ENCODE measurements at regions not wholly inside any gene's neighbourhood (a gene's known extent, or its start where the extent isn't known, plus 50 kb on each side); places are given as distances from the start of the nearest gene placed in this dataset.
"Not testable (repeated sequence)": the region's sequence is repeated elsewhere in the genome, so short reads cannot be mapped to it uniquely, and the experiment has no call there.

GRCh38 chr19:30817965-30818567, 445.9 kb downstream of the ZNF536 start:
- no peak for DNase-seq (ENCODE audit: low read depth in 2 of 2)

DNA sequence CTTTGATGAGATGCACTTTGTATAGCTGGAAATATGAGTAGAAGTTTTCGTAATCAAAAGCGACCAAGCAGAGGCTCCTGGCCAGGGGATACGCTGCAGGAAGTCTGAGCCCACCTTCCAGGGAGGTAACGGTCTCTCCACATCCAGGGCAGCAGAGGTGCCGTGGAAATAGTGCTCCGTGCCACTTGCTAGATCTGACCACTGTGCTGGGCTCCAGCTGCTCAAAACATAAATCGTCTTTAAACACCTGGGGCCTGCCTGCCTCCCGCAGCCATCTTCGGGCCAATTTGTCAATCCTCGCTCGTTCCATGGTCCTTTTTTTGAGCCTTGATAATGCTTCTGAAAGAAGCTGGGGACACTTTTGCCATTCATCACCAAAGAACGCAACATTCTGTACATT, 445.0 kb downstream of the ZNF536 start:
- no peak for DNase-seq (ENCODE audit: low read depth in 2 of 2)

DNA sequence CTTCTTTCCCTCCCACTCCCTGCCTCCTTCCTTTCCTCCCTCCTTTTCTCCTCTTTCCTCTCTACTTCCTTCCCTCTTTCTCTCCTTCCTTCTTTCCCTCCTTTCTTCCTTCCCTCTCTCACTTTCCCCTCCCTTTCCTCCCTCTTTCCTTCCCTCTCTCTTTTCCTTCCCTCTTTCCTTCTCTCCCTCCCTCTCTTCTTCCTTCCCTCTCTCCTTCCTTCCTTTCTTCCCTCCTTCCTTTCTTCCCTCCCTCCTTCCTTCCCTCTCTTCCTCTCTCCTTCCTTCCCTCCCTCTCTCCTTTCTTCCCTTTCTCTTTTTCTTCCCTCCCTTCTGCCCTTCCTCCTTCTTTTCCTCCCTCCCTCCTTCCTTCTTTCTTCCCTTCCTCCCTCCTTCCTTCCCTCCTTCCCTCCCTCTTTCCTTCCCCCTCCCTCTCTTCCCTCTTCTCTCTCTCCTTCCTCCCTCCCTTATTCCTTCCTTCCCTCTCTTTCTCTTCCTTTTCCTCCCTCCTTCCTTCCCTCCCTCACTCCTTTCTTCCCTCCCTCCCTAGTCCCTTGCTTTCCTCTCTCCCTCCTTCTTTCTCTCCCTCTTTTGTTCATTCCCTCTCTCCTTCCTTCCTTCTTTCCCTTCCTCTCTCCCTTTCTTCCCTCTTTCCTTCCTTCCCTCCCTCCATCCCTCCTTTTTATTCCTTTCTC, 443.9 kb downstream of the ZNF536 start:
- DNase-seq (ENCODE audit: low read depth in 2 of 2) = no peak

GRCh38 chr19:30812099-30812678, 440.0 kb downstream of the ZNF536 start:
- no peak for DNase-seq (ENCODE audit: low read depth in 2 of 2)

- no peak for DNase-seq (ENCODE audit: low read depth in 2 of 2)
Observed at GRCh38 chr19:30811397-30812098, 439.4 kb downstream of the ZNF536 start.

DNA sequence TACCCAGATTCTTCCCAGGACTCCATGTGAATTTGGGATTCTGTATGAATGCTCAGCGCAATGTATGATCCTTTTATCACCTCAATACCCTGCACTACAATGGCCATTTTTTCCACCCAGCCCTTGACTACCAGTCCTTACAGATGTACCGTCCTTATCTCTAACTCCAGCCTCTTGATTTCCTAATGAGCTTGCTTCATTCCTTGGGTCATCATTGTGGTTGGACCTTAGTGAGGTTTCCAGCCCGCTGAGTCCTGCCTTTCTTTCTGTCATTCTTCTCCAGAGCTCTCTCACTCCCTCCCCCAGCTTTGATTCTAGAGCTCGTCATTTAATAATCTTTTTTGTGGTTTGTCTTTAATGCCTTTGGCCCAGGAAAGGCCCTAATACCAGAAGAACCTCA, 438.5 kb downstream of the ZNF536 start:
- no peak for DNase-seq (ENCODE audit: low read depth in 2 of 2)

- no peak for DNase-seq (ENCODE audit: low read depth in 2 of 2)
Observed at GRCh38 chr19:30807278-30807677, 435.1 kb downstream of the ZNF536 start.

DNA sequence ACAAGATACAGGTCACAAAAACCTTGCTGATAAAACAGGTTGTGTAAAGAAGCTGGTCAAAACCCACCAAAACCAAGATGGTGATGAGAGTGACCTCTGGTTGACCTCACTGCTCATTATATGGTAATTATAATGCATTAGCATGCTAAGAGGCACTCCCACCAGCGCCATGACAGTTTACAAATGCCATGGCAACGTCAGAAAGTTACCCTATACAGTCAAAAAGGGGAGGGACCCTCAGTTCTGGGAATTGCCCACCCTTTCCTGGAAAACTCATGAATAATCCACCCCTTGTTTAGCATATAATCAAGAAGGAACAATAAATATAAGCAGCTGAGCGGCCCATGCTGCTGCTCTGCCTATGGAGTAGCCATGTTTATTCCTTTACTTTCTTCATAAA, 434.1 kb downstream of the ZNF536 start:
- no peak for DNase-seq (ENCODE audit: low read depth in 2 of 2)

DNA sequence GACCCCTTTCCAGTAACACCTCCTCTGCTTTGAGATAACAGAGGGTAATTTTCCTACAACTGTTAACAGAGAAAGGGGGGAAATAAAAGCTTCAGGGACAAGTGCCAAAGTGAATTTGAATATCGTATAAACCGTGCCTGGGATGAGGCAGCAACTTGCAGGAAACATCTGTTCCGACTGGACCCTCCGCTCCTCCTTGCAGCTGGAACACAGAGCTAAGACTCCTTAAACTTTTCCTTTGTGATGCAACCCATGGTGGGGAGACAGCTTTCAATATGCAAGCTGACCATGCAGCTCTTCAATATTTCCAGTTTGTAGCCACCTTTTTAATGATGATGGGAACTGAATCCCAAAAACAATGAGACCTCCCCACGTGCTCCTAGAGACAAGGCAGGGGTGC, 432.6 kb downstream of the ZNF536 start:
- no peak for DNase-seq (ENCODE audit: low read depth in 2 of 2)

GRCh38 chr19:30804333-30804732, 432.1 kb downstream of the ZNF536 start:
- not testable (repeated sequence) for DNase-seq (ENCODE audit: low read depth in 2 of 2)

- DNase-seq (ENCODE audit: low read depth in 2 of 2) = no peak
Observed at GRCh38 chr19:30802424-30803013, 430.3 kb downstream of the ZNF536 start.

DNA sequence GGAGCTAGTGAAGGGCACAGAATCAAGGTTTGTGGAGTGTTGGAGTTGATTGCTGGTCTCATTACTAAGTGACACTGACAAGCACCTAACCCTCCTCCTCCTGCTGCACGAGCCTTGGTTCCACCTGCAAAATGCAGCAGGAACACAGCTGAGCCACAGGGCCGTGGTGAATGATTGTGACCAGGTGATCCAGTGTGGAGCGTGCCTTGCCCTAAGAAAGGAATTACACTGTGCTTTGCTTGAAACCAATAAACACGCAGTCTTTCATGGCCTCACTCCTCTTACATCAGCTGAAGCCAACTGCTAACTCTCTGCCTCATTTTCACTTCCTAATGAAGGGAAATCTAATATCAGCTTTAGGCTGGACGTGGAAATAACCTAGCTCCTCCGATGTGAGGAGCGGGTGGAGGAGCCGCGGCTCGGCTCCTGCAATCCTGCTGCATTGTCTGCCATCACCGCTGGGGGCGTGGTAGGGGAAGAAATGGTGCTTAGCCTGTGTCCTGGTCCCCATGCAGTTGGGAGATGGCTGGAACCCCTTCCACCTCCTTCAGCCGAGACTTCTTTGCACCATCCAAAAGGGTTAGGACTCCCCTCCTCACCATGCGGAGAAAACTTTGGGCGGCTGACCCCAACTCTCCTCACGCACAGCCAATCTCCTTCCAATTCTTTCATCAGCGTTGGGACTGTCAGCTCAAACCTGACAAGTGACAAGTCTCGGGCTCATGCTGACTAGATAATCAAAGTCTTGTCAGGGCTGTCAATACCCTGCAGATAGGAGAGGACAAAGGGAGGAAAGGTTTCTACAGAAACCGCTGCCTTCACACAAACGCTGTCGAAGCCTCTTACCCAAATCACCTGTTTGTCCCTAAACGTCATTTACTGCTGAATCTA, 427.9 kb downstream of the ZNF536 start:
- no peak for DNase-seq (ENCODE audit: low read depth in 2 of 2)

DNA sequence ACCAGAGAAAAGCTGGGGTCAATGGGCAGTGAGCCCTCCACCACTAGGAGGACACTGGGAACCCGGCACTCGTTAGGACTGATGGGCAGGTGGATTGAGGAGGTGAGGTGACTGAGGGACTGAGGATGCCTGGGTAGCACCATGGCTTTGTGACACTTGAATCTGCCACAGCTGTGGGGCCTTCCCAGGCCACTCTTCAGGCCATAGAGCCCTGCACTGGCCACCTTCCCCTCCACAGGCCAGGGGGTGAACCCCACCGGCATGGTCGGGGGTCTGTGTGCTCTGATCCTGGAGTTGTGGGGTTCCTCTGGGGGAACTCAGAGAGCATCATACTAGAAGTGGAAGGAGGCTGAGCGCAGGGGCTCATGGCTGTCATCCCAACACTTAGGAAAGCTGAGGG, 423.5 kb downstream of the ZNF536 start:
- DNase-seq (ENCODE audit: low read depth in 2 of 2) = no peak

DNA sequence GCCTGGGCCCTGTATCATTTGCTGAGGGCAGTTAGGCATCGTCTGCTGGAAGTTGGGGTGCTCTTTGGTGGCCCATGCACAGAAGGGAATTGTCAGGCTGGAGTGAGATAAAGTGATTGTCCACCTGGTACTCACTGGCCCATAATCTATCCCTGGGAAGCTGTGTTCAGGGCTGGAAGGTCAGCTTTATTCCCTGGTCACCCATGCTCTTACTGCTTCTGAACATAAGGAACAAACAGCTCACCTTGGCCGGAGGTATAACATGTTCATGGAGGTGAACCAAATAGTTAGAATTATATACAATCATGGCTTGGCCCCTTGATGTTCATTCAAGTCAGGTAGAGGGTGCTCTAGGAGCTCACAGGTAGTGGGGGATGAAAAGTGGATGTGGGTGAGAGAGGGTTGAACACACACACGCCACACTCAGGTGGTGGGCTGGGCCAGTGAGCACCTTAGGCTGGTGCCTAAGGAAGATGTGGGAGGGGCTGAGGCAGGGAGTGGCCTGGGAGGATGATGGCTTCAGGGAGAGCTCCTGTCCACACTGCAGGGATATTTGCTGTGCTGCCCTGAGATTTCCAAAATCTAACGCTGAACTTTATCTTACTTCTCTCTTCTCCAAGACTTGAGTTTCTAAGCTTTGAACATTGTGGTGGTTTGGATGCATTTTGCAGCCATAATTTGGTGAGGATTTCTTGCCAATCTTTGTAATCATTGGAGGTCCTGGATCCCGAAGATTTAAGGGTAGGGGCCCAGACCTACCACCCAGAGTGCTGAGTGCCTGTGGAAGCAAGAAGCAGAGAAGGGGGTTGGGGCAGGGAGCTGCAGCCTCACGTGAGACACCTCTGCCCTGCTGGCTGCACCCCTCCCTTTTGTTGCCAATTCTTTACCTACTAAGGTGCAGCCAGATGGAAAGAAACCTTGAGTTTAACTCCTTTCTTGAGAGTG, 420.6 kb downstream of the ZNF536 start:
- no peak for DNase-seq (ENCODE audit: low read depth in 2 of 2)

DNA sequence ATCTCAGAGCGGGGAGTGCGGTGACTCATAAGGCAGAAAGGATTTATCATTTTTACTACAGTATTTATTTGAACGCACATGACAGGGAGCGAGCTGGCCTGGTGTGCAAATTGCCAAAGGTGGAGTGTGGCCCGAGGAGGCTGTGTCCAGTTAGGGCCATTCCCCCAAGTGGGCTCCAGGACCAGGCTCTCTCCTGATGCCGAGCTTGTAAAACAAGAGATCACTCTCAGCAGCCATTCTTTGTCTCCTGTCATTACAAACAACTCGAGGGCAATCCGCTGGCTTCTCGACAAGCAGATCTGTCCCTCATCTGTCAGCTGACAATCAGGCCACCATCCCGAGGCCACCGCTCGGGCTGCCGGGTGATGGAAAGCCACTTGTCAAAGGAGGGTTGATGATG, 418.9 kb downstream of the ZNF536 start:
- no peak for DNase-seq (ENCODE audit: low read depth in 2 of 2)

GRCh38 chr19:30790056-30790680, 418.0 kb downstream of the ZNF536 start:
- DNase-seq (ENCODE audit: low read depth in 2 of 2) = no peak

- DNase-seq (ENCODE audit: low read depth in 2 of 2) = no peak
Observed at GRCh38 chr19:30788105-30788765, 416.1 kb downstream of the ZNF536 start.

GRCh38 chr19:30785458-30786137, 413.4 kb downstream of the ZNF536 start:
- no peak for DNase-seq (ENCODE audit: low read depth in 2 of 2)

Measured in activated CD8-positive, alpha-beta memory T cell treated with anti-CD3 and anti-CD28 coated beads for 4 hours (primary cell).